ENCODE measurements at regions not wholly inside any gene's neighbourhood (a gene's known extent, or its start where the extent isn't known, plus 50 kb on each side); places are given as distances from the start of the nearest gene placed in this dataset.

GRCh38 chr9:135304886-135305285, 174.7 kb upstream of the PPP1R26 start:
- WGBS (ENCODE audit: low lambda C conversion rate, missing lambda C conversion rate): 73% methylated on average over 3 of the region's 3 CpGs
- H3K4me2 ChIP-seq: no peak overlapping the region
- no peaks in the 10 kb centered on the region for H3K9me3 ChIP-seq (ENCODE audit: low read depth)
- no peaks in the 10 kb centered on the region for H3K9me2 ChIP-seq (replicated peaks; ENCODE audit: insufficient read depth)
- H3K4me1 ChIP-seq (ENCODE audit: insufficient read depth): no peaks in the 10 kb centered on the region
- no peaks in the 10 kb centered on the region for H4K20me1 ChIP-seq (ENCODE audit: insufficient read depth, poor library complexity, severe bottlenecking)
- H3K4me3 ChIP-seq: no peak overlapping the region
- H3K79me2 ChIP-seq: no peaks in the 10 kb centered on the region
- no peak overlapping the region for H2AFZ ChIP-seq
- TF ChIP-seq, protein P1, sequence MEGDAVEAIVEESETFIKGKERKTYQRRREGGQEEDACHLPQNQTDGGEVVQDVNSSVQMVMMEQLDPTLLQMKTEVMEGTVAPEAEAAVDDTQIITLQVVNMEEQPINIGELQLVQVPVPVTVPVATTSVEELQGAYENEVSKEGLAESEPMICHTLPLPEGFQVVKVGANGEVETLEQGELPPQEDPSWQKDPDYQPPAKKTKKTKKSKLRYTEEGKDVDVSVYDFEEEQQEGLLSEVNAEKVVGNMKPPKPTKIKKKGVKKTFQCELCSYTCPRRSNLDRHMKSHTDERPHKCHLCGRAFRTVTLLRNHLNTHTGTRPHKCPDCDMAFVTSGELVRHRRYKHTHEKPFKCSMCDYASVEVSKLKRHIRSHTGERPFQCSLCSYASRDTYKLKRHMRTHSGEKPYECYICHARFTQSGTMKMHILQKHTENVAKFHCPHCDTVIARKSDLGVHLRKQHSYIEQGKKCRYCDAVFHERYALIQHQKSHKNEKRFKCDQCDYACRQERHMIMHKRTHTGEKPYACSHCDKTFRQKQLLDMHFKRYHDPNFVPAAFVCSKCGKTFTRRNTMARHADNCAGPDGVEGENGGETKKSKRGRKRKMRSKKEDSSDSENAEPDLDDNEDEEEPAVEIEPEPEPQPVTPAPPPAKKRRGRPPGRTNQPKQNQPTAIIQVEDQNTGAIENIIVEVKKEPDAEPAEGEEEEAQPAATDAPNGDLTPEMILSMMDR (IDR thresholded peaks at IDR 0.05; ENCODE audit: poor library complexity): no peak
- no peak for TF ChIP-seq EZH2 (IDR thresholded peaks at IDR 0.05; ENCODE audit: borderline replicate concordance)
- no peak for TF ChIP-seq EZH2phosphoT487 (IDR thresholded peaks at IDR 0.05; ENCODE audit: low read depth, severe bottlenecking, unreplicated experiment)
- no peaks in the 10 kb centered on the region for H3K36me3 ChIP-seq (replicated peaks; ENCODE audit: insufficient read depth, low read depth)
- no peak overlapping the region for H3K27ac ChIP-seq
- peaks cover 23% of the 10 kb centered on the region for H3K27me3 ChIP-seq
- no peak for DNase-seq (ENCODE audit: low spot score)

DNA sequence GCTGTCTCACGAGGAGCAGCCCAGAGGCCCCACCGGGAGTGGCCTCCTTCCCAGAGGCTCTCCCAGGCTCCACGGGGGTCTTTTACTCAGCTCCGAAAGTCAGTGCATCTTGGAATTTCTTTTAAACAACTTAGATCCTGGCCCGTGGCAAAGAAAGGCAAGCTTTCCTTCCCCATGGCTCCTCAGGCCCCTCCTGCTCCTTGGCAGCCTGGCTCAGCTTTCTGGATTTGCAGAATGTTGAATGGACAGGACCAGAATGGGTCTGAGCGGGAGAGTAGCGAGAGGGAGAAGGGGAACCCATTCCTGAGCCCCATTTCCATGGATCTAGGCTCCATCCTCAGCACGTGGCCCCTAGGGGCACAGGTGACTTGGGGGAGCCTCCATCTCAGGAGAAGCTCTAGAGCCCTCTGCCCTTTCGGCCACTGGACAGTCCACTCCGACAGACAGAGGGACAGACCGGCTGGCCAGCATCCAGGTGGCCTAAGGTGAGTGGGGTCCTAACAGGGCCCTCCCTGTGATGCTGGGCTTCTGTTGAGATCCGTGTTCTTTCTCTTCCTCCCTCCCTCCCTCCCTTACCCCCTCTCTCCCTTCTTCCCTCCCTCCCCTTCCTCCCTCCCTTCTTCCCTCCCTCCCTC, 173.9 kb upstream of the PPP1R26 start:
- no peaks in the 10 kb centered on the region for H3K9me3 ChIP-seq (ENCODE audit: low read depth)
- no peak overlapping the region for H2AFZ ChIP-seq
- H3K27ac ChIP-seq: no peak overlapping the region
- no peaks in the 10 kb centered on the region for H3K79me2 ChIP-seq
- TF ChIP-seq, protein P1 (IDR thresholded peaks at IDR 0.05; ENCODE audit: poor library complexity): no peak
- no peak for TF ChIP-seq EZH2phosphoT487 (IDR thresholded peaks at IDR 0.05; ENCODE audit: low read depth, severe bottlenecking, unreplicated experiment)
- peaks cover 23% of the 10 kb centered on the region for H3K27me3 ChIP-seq
- no peak overlapping the region for H3K4me3 ChIP-seq
- no peak overlapping the region for H3K4me2 ChIP-seq
- no peaks in the 10 kb centered on the region for H3K9me2 ChIP-seq (replicated peaks; ENCODE audit: insufficient read depth)
- no peak for DNase-seq (ENCODE audit: low spot score)
- no peaks in the 10 kb centered on the region for H3K4me1 ChIP-seq (ENCODE audit: insufficient read depth)
- WGBS (ENCODE audit: low lambda C conversion rate, missing lambda C conversion rate): 81% methylated on average over 11 of the region's 12 CpGs
- no peaks in the 10 kb centered on the region for H3K36me3 ChIP-seq (replicated peaks; ENCODE audit: insufficient read depth, low read depth)
- no peaks in the 10 kb centered on the region for H4K20me1 ChIP-seq (ENCODE audit: insufficient read depth, poor library complexity, severe bottlenecking)

DNA sequence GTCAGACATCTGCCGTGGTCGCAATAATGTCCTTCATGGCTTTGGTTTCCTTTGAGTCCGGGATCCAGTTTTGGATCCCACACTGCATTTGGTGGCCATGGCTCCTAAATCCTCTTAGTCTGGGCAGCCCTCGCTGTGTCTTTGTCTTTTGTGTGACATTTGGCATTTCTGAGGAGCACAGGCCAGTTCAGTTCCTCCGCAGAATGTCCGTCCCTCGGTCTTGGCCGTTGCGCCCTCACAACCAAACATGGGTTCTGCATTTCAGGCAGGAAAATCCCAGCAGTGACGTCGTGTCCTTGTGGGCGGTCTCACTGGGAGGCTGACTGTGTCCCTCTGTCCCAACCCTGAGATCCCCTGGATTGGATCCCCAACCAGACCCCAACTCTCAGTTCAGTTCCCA, 172.9 kb upstream of the PPP1R26 start:
- WGBS (ENCODE audit: low lambda C conversion rate, missing lambda C conversion rate): 92% methylated on average over 12 of the region's 12 CpGs
- DNase-seq (ENCODE audit: low spot score): no peak
- H3K4me3 ChIP-seq: no peak overlapping the region
- no peaks in the 10 kb centered on the region for H3K4me1 ChIP-seq (ENCODE audit: insufficient read depth)
- TF ChIP-seq, protein P1 (IDR thresholded peaks at IDR 0.05; ENCODE audit: poor library complexity): no peak
- no peak for TF ChIP-seq EZH2phosphoT487 (IDR thresholded peaks at IDR 0.05; ENCODE audit: low read depth, severe bottlenecking, unreplicated experiment)
- no peak for TF ChIP-seq EZH2 (IDR thresholded peaks at IDR 0.05; ENCODE audit: borderline replicate concordance)
- no peak overlapping the region for H3K4me2 ChIP-seq
- H3K79me2 ChIP-seq: no peaks in the 10 kb centered on the region
- no peak overlapping the region for H2AFZ ChIP-seq
- H3K9me3 ChIP-seq (ENCODE audit: low read depth): no peaks in the 10 kb centered on the region
- no peak overlapping the region for H3K27ac ChIP-seq
- H4K20me1 ChIP-seq (ENCODE audit: insufficient read depth, poor library complexity, severe bottlenecking): no peaks in the 10 kb centered on the region
- no peaks in the 10 kb centered on the region for H3K36me3 ChIP-seq (replicated peaks; ENCODE audit: insufficient read depth, low read depth)
- H3K27me3 ChIP-seq: peaks cover 17% of the 10 kb centered on the region
- H3K9me2 ChIP-seq (replicated peaks; ENCODE audit: insufficient read depth): no peaks in the 10 kb centered on the region
